Endothelial cell (in vitro differentiated cells): ENCODE measurements at regions not wholly inside any gene's neighbourhood (a gene's known extent, or its start where the extent isn't known, plus 50 kb on each side); places are given as distances from the start of the nearest gene placed in this dataset.

Experiments used
- DNase-seq: peaks from one replicate; pipeline ENCODE4 v3.0.0; 2021; ENCODE audit warnings: low spot score
- H3K27ac Mint-ChIP-seq: one replicate; pipeline ENCODE4 v1.8.0; 2021; ENCODE audit warnings: mixed read lengths, inconsistent platforms; ENCODE audit not compliant: unreplicated experiment
- H3K27me3 Mint-ChIP-seq: one replicate; pipeline ENCODE4 v1.8.0; 2021; ENCODE audit warnings: mild to moderate bottlenecking, moderate library complexity, mixed read lengths, inconsistent platforms; ENCODE audit not compliant: unreplicated experiment
- H3K36me3 Mint-ChIP-seq: one replicate; pipeline ENCODE4 v1.8.0; 2021; ENCODE audit warnings: mild to moderate bottlenecking, low read depth, mixed read lengths, inconsistent platforms; ENCODE audit not compliant: unreplicated experiment
- H3K4me1 Mint-ChIP-seq: one replicate; pipeline ENCODE4 v1.8.0; 2021; ENCODE audit warnings: mild to moderate bottlenecking, mixed read lengths, inconsistent platforms; ENCODE audit not compliant: unreplicated experiment
- H3K4me3 Mint-ChIP-seq: one replicate; pipeline ENCODE4 v1.8.0; 2021; ENCODE audit warnings: mild to moderate bottlenecking, mixed read lengths, inconsistent platforms; ENCODE audit not compliant: unreplicated experiment
- H3K9me3 Mint-ChIP-seq: one replicate; pipeline ENCODE4 v1.8.0; 2021; ENCODE audit warnings: mixed read lengths, inconsistent platforms; ENCODE audit not compliant: unreplicated experiment
- CTCF ChIP-seq: fragments of 200-600 bp; sonication (generic); IDR thresholded peaks from one replicate; pipeline ENCODE4 v1.5.0; 2021; ENCODE audit warnings: antibody characterized with exemption; ENCODE audit not compliant: unreplicated experiment

- no peak for TF ChIP-seq CTCF
- Mint-ChIP-seq H3K4me3 (no peak overlapping the region), H3K27ac (no peak overlapping the region)
Measured at GRCh38 chr6:19440531-19440930, 396.6 kb upstream of the ID4 start.

GRCh38 chr6:19443411-19443810 lies 393.8 kb upstream of the ID4 start:
- Mint-ChIP-seq H3K27ac (no peak overlapping the region), H3K4me1 (no peaks in the 10 kb centered on the region)
- TF ChIP-seq CTCF = no peak

More at GRCh38 chr6:19440531-19440930, 396.6 kb upstream of the ID4 start:
- Mint-ChIP-seq H3K9me3 (no peaks in the 10 kb centered on the region), H3K4me1 (no peaks in the 10 kb centered on the region), H3K36me3 (no peaks in the 10 kb centered on the region), H3K27me3 (no peaks in the 10 kb centered on the region)
- DNase-seq = no peak

GRCh38 chr6:19444041-19444440 lies 393.1 kb upstream of the ID4 start:
- Mint-ChIP-seq H3K4me3 (no peak overlapping the region), H3K4me1 (no peaks in the 10 kb centered on the region), H3K36me3 (no peaks in the 10 kb centered on the region), H3K9me3 (no peaks in the 10 kb centered on the region), H3K27me3 (no peaks in the 10 kb centered on the region), H3K27ac (no peak overlapping the region)
- DNase-seq = no peak
- TF ChIP-seq CTCF = no peak

More at GRCh38 chr6:19443411-19443810, 393.8 kb upstream of the ID4 start:
- Mint-ChIP-seq H3K4me3 (no peak overlapping the region), H3K27me3 (no peaks in the 10 kb centered on the region), H3K36me3 (no peaks in the 10 kb centered on the region), H3K9me3 (no peaks in the 10 kb centered on the region)
- DNase-seq = no peak

GRCh38 chr6:19444481-19444880 lies 392.7 kb upstream of the ID4 start:
- no peak for TF ChIP-seq CTCF
- DNase-seq = no peak
- Mint-ChIP-seq H3K27me3 (no peaks in the 10 kb centered on the region), H3K36me3 (no peaks in the 10 kb centered on the region), H3K4me3 (no peak overlapping the region), H3K4me1 (no peaks in the 10 kb centered on the region), H3K27ac (no peak overlapping the region), H3K9me3 (no peaks in the 10 kb centered on the region)

GRCh38 chr6:19446570-19446969 lies 390.6 kb upstream of the ID4 start:
- H3K4me1 Mint-ChIP-seq = no peaks in the 10 kb centered on the region
- no peaks in the 10 kb centered on the region for H3K27me3 Mint-ChIP-seq
- no peak for DNase-seq
- no peaks in the 10 kb centered on the region for H3K9me3 Mint-ChIP-seq
- no peak for TF ChIP-seq CTCF
- H3K36me3 Mint-ChIP-seq = no peaks in the 10 kb centered on the region
- H3K27ac Mint-ChIP-seq = no peak overlapping the region
- no peak overlapping the region for H3K4me3 Mint-ChIP-seq
